DND-41 (cell line): ENCODE measurements at regions not wholly inside any gene's neighbourhood (a gene's known extent, or its start where the extent isn't known, plus 50 kb on each side); places are given as distances from the start of the nearest gene placed in this dataset.

ENCODE experiments used
- ATAC-seq: fragments of 200-7000 bp; cut with Tn5 transposase; 3 replicates; pipeline ENCODE4 v1.9.1; 2021; ENCODE audit warnings: low read depth; ENCODE audit not compliant: insufficient read depth
- DNase-seq: peaks from one replicate; pipeline ENCODE4 v3.0.0-alpha.2; 2020
- H2AFZ ChIP-seq: 2 replicates; pipeline ENCODE4 v1.6.0; 2012; ENCODE audit warnings: low read depth, low read length
- H3K27ac ChIP-seq: 2 replicates; pipeline ENCODE4 v1.5.1; 2012; ENCODE audit warnings: low read length, inconsistent platforms
- H3K27me3 ChIP-seq: fragments of 200-600 bp; sonication (generic); 2 replicates; pipeline ENCODE4 v1.6.0; 2012; ENCODE audit warnings: low read length, mild to moderate bottlenecking, inconsistent platforms; ENCODE audit not compliant: insufficient read depth, poor library complexity
- H3K36me3 ChIP-seq: 2 replicates; pipeline ENCODE4 v1.5.1; 2012; ENCODE audit warnings: low read length, inconsistent platforms; ENCODE audit not compliant: insufficient read depth
- H3K4me1 ChIP-seq: 2 replicates; pipeline ENCODE4 v1.5.1; 2012; ENCODE audit warnings: mild to moderate bottlenecking, low read length; ENCODE audit not compliant: insufficient read depth
- H3K4me2 ChIP-seq: 2 replicates; pipeline ENCODE4 v1.6.0; 2012; ENCODE audit warnings: mild to moderate bottlenecking, moderate library complexity, low read length, inconsistent platforms; ENCODE audit not compliant: insufficient read depth
- H3K4me3 ChIP-seq, 2 experiments: fragments of 200-600 bp in 1 of 2; shearing (Covaris generic) in 1 of 2; 2 replicates each; pipeline ENCODE4 v1.5.1; 2012 to 2016; ENCODE audit warnings: inconsistent platforms in 2 of 2, low read length in 2 of 2, mild to moderate bottlenecking in 2 of 2, low read depth in 1 of 2, moderate library complexity in 1 of 2
- H3K79me2 ChIP-seq: 2 replicates; pipeline ENCODE4 v1.6.0; 2012; ENCODE audit warnings: low read length, inconsistent platforms; ENCODE audit not compliant: insufficient read depth
- H3K9ac ChIP-seq: 2 replicates; pipeline ENCODE4 v1.6.0; 2012; ENCODE audit warnings: low read depth, mild to moderate bottlenecking, inconsistent platforms, low read length, moderate library complexity
- H3K9me3 ChIP-seq: 2 replicates; pipeline ENCODE4 v1.5.1; 2012; ENCODE audit warnings: low read length, moderate library complexity, mild to moderate bottlenecking, inconsistent platforms; ENCODE audit not compliant: insufficient read depth, severe bottlenecking
- H4K20me1 ChIP-seq: 2 replicates; pipeline ENCODE4 v1.6.0; 2012; ENCODE audit warnings: low read length; ENCODE audit not compliant: insufficient read depth
- CTCF ChIP-seq: IDR thresholded peaks from 2 replicates; pipeline ENCODE4 v1.5.1; 2012; ENCODE audit warnings: borderline replicate concordance, low read length, moderate library complexity, mild to moderate bottlenecking; ENCODE audit not compliant: poor library complexity, severe bottlenecking; ENCODE audit errors: extremely low read depth
- EZH2 ChIP-seq: IDR thresholded peaks from 3 replicates; pipeline ENCODE4 v1.6.1; 2012; ENCODE audit warnings: borderline replicate concordance, low read depth, mild to moderate bottlenecking, moderate library complexity, low read length, inconsistent platforms; ENCODE audit not compliant: severe bottlenecking

DNA sequence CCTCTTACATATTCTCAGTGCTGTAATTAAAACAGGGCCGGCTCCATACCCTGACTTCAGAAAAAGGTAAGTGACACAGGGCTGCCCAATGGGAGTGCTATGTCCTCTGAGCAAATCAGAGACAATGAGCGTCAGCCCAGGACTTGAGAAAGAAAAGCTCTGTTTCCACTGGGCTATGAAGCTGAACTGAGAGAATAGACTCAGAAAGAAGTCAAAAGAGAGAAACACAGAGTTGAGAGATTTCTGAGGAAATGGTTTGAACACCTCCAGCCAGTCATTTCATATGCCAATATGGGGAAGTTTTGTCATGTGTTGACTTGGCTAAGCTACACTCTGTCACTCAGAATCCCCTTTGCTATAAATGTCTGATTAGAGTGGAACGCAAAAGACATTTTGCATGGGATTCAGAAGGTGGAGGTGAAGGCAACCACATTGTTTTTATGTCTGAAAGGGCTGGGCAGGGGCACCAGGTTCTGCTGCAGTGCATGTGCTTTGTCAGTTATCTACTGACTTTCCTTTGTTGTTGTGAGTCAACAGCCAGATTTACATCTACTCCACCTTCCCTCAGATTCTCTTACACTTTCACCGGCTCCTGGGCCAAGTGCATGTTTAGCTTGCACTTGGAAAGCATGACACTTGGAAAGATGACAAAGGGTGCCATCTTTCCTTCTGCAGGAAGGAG, 313.3 kb downstream of the DUSP6 start:
- H3K27ac ChIP-seq, result peak overlapping the region; percentile 99
- peaks cover 99% of the 10 kb centered on the region for H3K4me1 ChIP-seq
- H3K4me3 ChIP-seq, result peak overlapping the region in 1 of 2 experiments; percentile 1; a peak in 1 of 4 replicates
- H2AFZ ChIP-seq, result peak overlapping the region; percentile 9; the same call in 1 of the 2 replicates
- no peaks in the 10 kb centered on the region for H3K27me3 ChIP-seq
- ATAC-seq (no peak), DNase-seq (peak; percentile 53)
- peaks cover 39% of the 10 kb centered on the region for H3K79me2 ChIP-seq
- H4K20me1 ChIP-seq, result no peaks in the 10 kb centered on the region
- H3K4me2 ChIP-seq, result peak overlapping the region; percentile 48
- TF ChIP-seq EZH2 (no peak), CTCF (no peak)
- H3K36me3 ChIP-seq, result no peaks in the 10 kb centered on the region
- peaks cover 4% of the 10 kb centered on the region for H3K9me3 ChIP-seq
- peak overlapping the region; percentile 54 for H3K9ac ChIP-seq

DNA sequence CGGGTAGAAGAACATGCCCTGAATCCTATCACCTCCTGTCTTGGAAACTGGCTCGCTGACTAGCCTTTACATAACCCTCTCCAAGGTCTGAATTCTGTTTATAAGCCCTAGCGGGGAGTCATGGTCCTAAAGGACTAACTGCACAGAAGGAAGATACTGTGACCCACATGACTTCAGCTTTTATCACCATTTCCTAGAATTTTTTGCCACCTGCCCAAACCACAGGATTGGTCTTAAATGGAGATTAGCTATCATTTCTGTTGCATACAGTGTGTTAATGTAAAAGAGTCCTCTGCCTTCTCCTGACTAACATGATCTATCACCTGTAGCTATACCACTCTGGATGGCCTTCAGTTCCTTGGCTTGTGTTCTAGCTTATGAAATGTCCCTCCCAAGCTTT, 319.2 kb downstream of the DUSP6 start:
- H3K27me3 ChIP-seq, result no peaks in the 10 kb centered on the region
- H3K79me2 ChIP-seq, result peaks cover 37% of the 10 kb centered on the region
- no peaks in the 10 kb centered on the region for H3K36me3 ChIP-seq
- no peaks in the 10 kb centered on the region for H4K20me1 ChIP-seq
- no peaks in the 10 kb centered on the region for H3K9me3 ChIP-seq
- peak overlapping the region; percentile 91 for H3K27ac ChIP-seq
- peaks cover 96% of the 10 kb centered on the region for H3K4me1 ChIP-seq
- TF ChIP-seq CTCF (no peak), EZH2 (no peak)
- ATAC-seq (peak; percentile 77), DNase-seq (peak; percentile 63)
- H2AFZ ChIP-seq, result no peak overlapping the region
- H3K4me3 ChIP-seq, result peak overlapping the region in 1 of 2 experiments; percentile 37; a peak in 2 of 4 replicates
- peak overlapping the region; percentile 42 for H3K9ac ChIP-seq
- H3K4me2 ChIP-seq, result peak overlapping the region; percentile 46

GRCh38 chr12:89029961-89030360, 322.3 kb downstream of the DUSP6 start:
- H3K79me2 ChIP-seq, result peaks cover 11% of the 10 kb centered on the region
- peak overlapping the region; percentile 91 for H3K27ac ChIP-seq
- no peak for ATAC-seq
- H2AFZ ChIP-seq, result no peak overlapping the region
- peaks cover 76% of the 10 kb centered on the region for H3K4me1 ChIP-seq
- DNase-seq, result no peak
- H3K9ac ChIP-seq, result no peak overlapping the region
- H3K4me2 ChIP-seq, result no peak overlapping the region
- TF ChIP-seq EZH2, result no peak
- TF ChIP-seq CTCF, result no peak
- H4K20me1 ChIP-seq, result no peaks in the 10 kb centered on the region
- H3K27me3 ChIP-seq, result no peaks in the 10 kb centered on the region
- H3K9me3 ChIP-seq, result no peaks in the 10 kb centered on the region
- H3K36me3 ChIP-seq, result no peaks in the 10 kb centered on the region
- H3K4me3 ChIP-seq, result no peak overlapping the region
